Activated CD8-positive, alpha-beta T cell treated with anti-CD3 and anti-CD28 coated beads for 36 hours (primary cell): ENCODE measurements at regions not wholly inside any gene's neighbourhood (a gene's known extent, or its start where the extent isn't known, plus 50 kb on each side); places are given as distances from the start of the nearest gene placed in this dataset.

Experiments
- ATAC-seq: fragments of 200-7000 bp; cut with Tn5 transposase; one replicate; pipeline ENCODE4 v1.10.0; 2021; ENCODE audit warnings: mild to moderate bottlenecking, moderate library complexity
- CTCF ChIA-PET: fragments of 350-600 bp; sonication (Branson Sonifier 250); formaldehyde crosslinking; loops from one replicate; lab custom pipeline; 2021; ENCODE audit warnings: antibody characterized with exemption; lab: Charles Lee
- POLR2A ChIA-PET: fragments of 350-600 bp; sonication (Branson Sonifier 250); formaldehyde crosslinking; loops from one replicate; lab custom pipeline; 2021; ENCODE audit warnings: antibody characterized with exemption; lab: Charles Lee
- DNase-seq: peaks from one replicate; pipeline ENCODE4 v3.0.0-alpha.2; 2020
- H3K27ac Mint-ChIP-seq: one replicate; pipeline ENCODE4 v1.8.0; 2021; ENCODE audit warnings: mild to moderate bottlenecking, mixed read lengths
- H3K27me3 Mint-ChIP-seq: one replicate; pipeline ENCODE4 v1.8.0; 2021; ENCODE audit warnings: mixed read lengths
- H3K36me3 Mint-ChIP-seq: one replicate; pipeline ENCODE4 v1.8.0; 2021; ENCODE audit warnings: low read depth, mixed read lengths
- H3K4me1 Mint-ChIP-seq: one replicate; pipeline ENCODE4 v1.8.0; 2021; ENCODE audit warnings: low read depth, mixed read lengths
- H3K4me3 Mint-ChIP-seq: one replicate; pipeline ENCODE4 v1.8.0; 2021; ENCODE audit warnings: mild to moderate bottlenecking, moderate library complexity, mixed read lengths
- H3K9me3 Mint-ChIP-seq: one replicate; pipeline ENCODE4 v1.8.0; 2021; ENCODE audit warnings: mixed read lengths
- CTCF ChIP-seq: fragments of 200-600 bp; IDR thresholded peaks from one replicate; pipeline ENCODE4 v1.8.0; 2022; ENCODE audit warnings: antibody characterized with exemption, mild to moderate bottlenecking
- intact Hi-C: fragments of 100-400 bp; cut with micrococcal nuclease; formaldehyde crosslinking; loops from one replicate; pipeline ENCODE4 v1.10.0; 2022

- no peak for TF ChIP-seq CTCF
- Mint-ChIP-seq H3K27me3 (peaks cover 10% of the 10 kb centered on the region), H3K27ac (no peak overlapping the region), H3K4me1 (no peaks in the 10 kb centered on the region), H3K4me3 (no peak overlapping the region), H3K36me3 (no peaks in the 10 kb centered on the region), H3K9me3 (no peaks in the 10 kb centered on the region)
- POLR2A ChIA-PET: no interaction called here
- no peak for DNase-seq
- ATAC-seq: no peak
- intact Hi-C loops: no loop called here
- CTCF ChIA-PET: no interaction called here
Observed at GRCh38 chr11:119858288-119858687, 129.3 kb upstream of the NECTIN1 start.

DNA sequence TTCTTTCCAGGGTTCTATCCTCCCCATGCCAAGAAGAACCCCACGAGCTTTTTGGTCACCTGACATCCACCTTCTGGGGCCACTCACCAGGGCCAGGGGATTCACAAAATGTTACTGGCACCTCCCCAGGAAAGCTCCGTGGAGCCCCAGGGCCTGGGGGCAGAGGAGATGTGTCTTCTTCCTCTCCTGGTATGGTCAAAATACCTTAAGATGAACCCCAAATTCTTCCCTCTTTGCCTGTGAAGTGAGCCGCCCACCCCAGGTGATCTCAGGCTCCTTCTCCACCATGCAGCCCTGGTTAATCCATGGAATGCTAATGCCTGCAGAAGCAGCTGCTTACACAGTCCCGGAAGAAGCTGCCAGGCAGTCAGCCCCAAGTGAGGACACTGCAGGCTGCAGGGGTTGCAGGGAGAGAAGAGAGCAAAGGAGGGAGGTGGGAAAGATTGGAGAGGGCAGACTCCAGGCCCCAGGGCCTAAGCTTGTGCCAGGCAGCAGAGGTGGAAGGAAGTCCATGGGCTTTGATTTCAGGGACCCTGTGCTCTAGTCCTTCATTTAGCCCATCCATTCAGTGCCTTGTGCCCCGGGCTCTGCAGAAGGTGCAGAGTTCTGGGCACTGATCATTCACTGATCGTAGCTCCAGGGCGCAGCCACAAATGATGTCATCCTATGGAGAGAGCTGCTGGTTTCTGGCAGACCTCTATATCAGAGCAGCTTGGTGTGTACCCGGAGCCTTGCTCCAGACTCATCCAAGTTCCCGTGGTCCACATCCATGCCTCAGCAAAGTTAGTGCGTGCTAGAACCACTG, 127.9 kb upstream of the NECTIN1 start:
- no peak for TF ChIP-seq CTCF
- Mint-ChIP-seq H3K9me3 (no peaks in the 10 kb centered on the region), H3K27ac (no peak overlapping the region), H3K4me3 (no peak overlapping the region), H3K27me3 (peaks cover 8% of the 10 kb centered on the region), H3K36me3 (no peaks in the 10 kb centered on the region), H3K4me1 (no peaks in the 10 kb centered on the region)
- no peak for DNase-seq
- POLR2A ChIA-PET: no interaction called here
- intact Hi-C loops: no loop called here
- ATAC-seq: no peak
- CTCF ChIA-PET: no interaction called here

DNA sequence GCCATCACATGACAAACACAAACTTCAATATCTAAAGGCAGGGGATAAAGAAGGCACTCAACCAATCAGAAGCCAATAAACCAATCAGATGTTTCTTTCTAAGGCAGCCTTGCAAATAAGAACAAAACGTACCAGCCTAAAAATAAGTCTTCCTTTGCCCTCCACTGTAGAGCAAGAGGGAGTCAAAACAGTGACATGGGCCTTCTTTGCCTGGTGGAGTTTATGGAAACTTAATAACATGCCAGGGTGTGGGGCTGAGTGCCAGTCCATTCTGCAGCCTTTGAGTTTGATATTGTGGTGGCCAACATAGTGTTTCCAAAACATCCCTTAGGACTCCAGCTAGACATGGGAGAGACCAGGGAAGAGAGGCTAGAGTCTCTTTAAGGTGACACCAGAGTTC, 126.1 kb upstream of the NECTIN1 start:
- H3K9me3 Mint-ChIP-seq: no peaks in the 10 kb centered on the region
- H3K27me3 Mint-ChIP-seq: peaks cover 3% of the 10 kb centered on the region
- no peak overlapping the region for H3K27ac Mint-ChIP-seq
- CTCF ChIA-PET: no interaction called here
- H3K36me3 Mint-ChIP-seq: no peaks in the 10 kb centered on the region
- intact Hi-C loops: no loop called here
- H3K4me3 Mint-ChIP-seq: no peak overlapping the region
- no peaks in the 10 kb centered on the region for H3K4me1 Mint-ChIP-seq
- POLR2A ChIA-PET: no interaction called here
- DNase-seq (no peak), ATAC-seq (no peak)
- no peak for TF ChIP-seq CTCF

DNA sequence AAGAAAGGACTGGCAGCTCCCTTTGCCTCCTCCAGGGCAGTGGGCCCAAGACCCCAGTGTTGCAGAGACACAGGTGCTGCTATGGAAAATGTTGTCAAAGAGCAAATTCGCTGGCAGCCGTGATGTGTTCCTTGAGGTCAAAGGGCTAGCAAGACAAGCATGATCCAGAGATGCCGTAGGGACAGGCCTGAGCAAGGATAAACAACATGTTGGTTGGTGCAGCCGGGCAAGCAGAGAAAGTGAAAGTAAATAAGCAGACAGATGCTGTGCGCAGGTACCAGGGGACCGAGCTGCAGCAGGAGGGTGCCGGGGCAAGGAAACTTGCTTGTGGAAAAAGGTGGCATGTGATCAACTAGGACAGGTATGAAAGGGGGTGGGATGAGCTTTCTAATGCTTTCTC, 125.5 kb upstream of the NECTIN1 start:
- Mint-ChIP-seq H3K27me3 (peaks cover 3% of the 10 kb centered on the region), H3K4me3 (no peak overlapping the region), H3K27ac (no peak overlapping the region), H3K4me1 (no peaks in the 10 kb centered on the region), H3K36me3 (no peaks in the 10 kb centered on the region), H3K9me3 (no peaks in the 10 kb centered on the region)
- ATAC-seq (no peak), DNase-seq (no peak)
- ChIA-PET POLR2A (no interaction called here), CTCF (no interaction called here)
- no peak for TF ChIP-seq CTCF
- intact Hi-C loops: no loop called here

DNA sequence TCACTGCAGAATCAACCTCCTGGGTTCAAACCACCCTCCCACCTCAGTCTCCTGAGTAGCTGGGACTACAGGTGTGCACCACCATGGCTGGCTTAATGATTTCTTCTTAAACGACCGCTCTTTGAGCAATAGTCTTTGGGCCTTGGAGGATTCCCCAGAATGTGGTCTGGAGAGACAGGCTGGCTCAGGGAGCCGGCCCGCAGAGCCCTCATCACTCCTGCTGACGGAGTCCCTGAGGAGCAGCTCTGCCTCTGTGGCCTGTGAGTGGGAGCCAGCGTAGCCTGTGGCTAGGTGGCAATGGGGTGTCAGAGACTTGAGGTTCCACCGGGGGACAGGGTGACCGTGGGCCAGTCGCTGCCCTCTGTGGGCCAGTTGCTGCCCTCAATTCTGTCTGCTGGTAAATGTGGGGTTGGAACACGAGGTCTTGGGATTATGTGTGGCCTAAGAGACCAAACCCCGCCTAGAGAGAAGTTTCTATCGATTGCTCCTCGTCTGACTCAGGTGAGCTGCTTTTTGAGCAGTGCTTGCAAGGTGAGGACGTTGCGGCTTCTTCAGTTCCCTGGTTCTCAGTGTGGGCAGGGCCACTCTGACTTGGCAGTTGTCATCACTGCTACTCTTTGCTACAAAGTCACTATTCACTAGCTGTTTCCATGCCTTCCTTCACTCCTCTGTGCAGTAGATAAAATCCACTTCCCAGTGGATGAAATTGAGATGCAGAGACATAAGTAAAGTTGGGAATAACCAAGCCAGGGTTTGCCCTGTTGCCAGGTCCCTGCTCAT, 124.8 kb upstream of the NECTIN1 start:
- TF ChIP-seq CTCF: no peak
- Mint-ChIP-seq H3K27ac (no peak overlapping the region), H3K4me1 (no peaks in the 10 kb centered on the region), H3K27me3 (peaks cover 3% of the 10 kb centered on the region), H3K36me3 (no peaks in the 10 kb centered on the region), H3K4me3 (no peak overlapping the region), H3K9me3 (no peaks in the 10 kb centered on the region)
- DNase-seq: no peak
- intact Hi-C loops: no loop called here
- ATAC-seq: no peak
- POLR2A ChIA-PET: no interaction called here
- CTCF ChIA-PET: no interaction called here
